NCI-H2081 treated with DMSO at 0.1 percent for 48 hours (cell line): ENCODE measurements at regions not wholly inside any gene's neighbourhood (a gene's known extent, or its start where the extent isn't known, plus 50 kb on each side); places are given as distances from the start of the nearest gene placed in this dataset.
"Not testable (repeated sequence)": the region's sequence is repeated elsewhere in the genome, so short reads cannot be mapped to it uniquely, and the experiment has no call there.

ENCODE experiments used
- DNase-seq: peaks from one replicate; lab custom pipeline; 2025; lab: John Stamatoyannopoulos, UW

- no peak for DNase-seq
These were observed 151.2 kb downstream of the C12orf75 start for GRCh38 chr12:105481392-105482300.

GRCh38 chr12:105482951-105483350 lies 152.5 kb downstream of the C12orf75 start:
- no peak for DNase-seq

GRCh38 chr12:105483691-105484090 lies 153.2 kb downstream of the C12orf75 start:
- DNase-seq, result no peak

GRCh38 chr12:105485321-105485910 lies 154.9 kb downstream of the C12orf75 start:
- DNase-seq, result no peak

GRCh38 chr12:105485921-105486320 lies 155.4 kb downstream of the C12orf75 start:
- DNase-seq, result no peak

- DNase-seq, result no peak
These were observed 157.5 kb downstream of the C12orf75 start for GRCh38 chr12:105487963-105488362.

GRCh38 chr12:105492591-105493545 lies 162.4 kb downstream of the C12orf75 start:
- no peak for DNase-seq

GRCh38 chr12:105499205-105499604 lies 168.7 kb downstream of the C12orf75 start:
- no peak for DNase-seq

- not testable (repeated sequence) for DNase-seq
These were observed 170.2 kb downstream of the C12orf75 start for GRCh38 chr12:105500676-105501075.

- DNase-seq, result no peak
These were observed 172.0 kb downstream of the C12orf75 start for GRCh38 chr12:105502426-105502930.

- DNase-seq, result no peak
These were observed 173.1 kb downstream of the C12orf75 start for GRCh38 chr12:105503619-105504018.

GRCh38 chr12:105504286-105504685 lies 173.8 kb downstream of the C12orf75 start:
- no peak for DNase-seq

- DNase-seq, result no peak
These were observed 176.3 kb downstream of the C12orf75 start for GRCh38 chr12:105506678-105507310.

- no peak for DNase-seq
These were observed 177.0 kb downstream of the C12orf75 start for GRCh38 chr12:105507311-105508038.

- no peak for DNase-seq
These were observed 177.6 kb downstream of the C12orf75 start for GRCh38 chr12:105508096-105508495.

- no peak for DNase-seq
These were observed 180.0 kb downstream of the C12orf75 start for GRCh38 chr12:105510526-105510925.

- DNase-seq, result not testable (repeated sequence)
These were observed 182.4 kb downstream of the C12orf75 start for GRCh38 chr12:105512861-105513260.

GRCh38 chr12:105522166-105522825 lies 191.8 kb downstream of the C12orf75 start:
- DNase-seq, result no peak

- DNase-seq, result no peak
These were observed 192.9 kb downstream of the C12orf75 start for GRCh38 chr12:105523164-105524057.
